ENCODE measurements at regions not wholly inside any gene's neighbourhood (a gene's known extent, or its start where the extent isn't known, plus 50 kb on each side); places are given as distances from the start of the nearest gene placed in this dataset.
"Not testable (repeated sequence)": the region's sequence is repeated elsewhere in the genome, so short reads cannot be mapped to it uniquely, and the experiment has no call there.

DNA sequence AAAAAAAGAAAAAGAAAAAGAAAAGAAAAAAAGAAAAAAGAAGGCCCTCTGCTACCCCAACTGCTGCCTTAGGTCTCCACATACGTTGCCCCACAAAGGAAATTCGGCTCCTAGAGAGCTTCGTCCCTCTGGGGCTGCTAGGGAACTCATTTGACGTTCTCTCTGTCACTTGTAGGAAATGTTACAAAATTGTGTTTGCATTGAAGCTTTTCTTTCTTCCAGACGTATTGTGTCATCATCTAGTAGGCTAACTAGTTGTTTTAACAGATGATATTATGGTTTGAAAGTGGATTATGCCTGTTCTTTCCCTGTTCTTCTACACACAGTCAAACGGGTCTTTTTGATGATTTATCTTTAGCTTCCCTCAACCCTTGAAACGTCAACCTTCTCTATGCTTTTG, 125.3 kb downstream of the BDH1 start:
- no peak for DNase-seq

GRCh38 chr3:197428952-197429351, 126.8 kb downstream of the BDH1 start:
- no peak for DNase-seq

GRCh38 chr3:197428117-197428801, 127.5 kb downstream of the BDH1 start:
- peak; percentile 74 for DNase-seq

DNA sequence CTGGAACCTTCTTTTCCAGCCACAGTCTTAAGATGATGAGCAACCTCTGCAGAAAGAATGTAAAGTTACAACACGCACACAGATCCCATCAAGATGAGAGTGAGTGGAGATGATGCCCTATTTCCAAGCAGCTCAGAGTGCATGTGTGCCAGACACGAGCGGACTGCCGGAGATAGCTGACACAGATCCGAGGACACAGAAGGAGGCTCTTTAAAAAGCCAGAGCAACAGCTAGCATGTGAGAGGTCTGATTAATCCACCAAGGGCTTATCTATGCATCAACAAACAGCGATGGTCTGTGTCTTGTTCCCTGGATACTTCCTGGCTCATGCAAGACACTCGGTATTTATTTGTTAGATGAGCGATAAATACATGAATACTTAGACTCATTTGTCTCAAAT, 128.6 kb upstream of the DLG1 start:
- DNase-seq, result no peak

- no peak for DNase-seq
Observed at GRCh38 chr3:197426121-197426566, 127.7 kb upstream of the DLG1 start.

DNA sequence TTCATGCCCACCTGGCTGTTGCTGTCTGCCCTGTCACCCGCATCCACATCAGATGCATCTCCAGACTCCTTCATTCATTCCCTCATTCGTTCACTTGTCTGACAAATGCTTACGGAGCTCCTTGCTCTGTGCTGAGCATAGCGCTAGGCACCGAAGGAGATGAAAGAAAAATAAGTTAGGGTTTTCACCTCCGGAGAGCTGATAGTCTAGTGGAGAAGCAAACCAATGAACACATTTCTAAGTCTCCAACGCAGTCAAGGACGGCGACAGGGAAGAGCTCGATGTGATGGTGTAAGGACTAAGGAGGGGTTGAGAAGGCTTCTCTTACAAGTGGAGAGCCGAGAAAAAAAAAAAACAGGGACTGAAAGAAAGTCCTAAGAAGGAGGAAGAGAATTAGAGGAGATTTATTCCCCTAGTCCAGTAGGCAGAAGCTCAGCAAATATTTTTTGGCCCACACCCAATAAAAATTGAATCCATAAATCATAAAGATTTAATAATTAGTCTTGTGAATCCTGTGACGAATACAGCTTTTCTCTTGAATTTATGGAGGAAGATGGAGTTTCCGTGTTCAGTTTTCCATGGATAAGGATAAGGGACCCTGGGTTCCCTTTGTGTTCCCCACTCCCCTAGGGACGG, 127.2 kb upstream of the DLG1 start:
- DNase-seq, result no peak

GRCh38 chr3:197424674-197425484, 126.5 kb upstream of the DLG1 start:
- DNase-seq, result no peak

DNA sequence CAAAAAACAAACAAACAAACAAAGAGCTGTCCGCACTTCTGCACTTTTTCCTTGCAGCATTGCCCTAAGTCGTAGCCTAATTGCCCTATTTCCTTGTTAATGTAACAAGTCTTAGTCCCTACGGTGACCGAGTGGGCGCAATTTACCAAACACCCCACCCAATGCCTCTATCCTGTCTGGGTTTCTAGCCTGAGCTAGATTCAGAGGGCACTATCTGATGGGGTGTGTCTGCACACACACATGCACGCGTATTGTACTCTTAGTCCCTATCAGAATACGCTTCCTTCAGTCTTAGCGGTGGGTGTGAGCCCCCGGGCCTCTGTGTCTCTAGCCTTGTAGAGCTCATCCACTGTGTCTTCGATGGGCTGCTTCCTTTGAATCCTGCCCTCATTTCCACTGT, 125.9 kb upstream of the DLG1 start:
- no peak for DNase-seq

GRCh38 chr3:197423376-197423775, 125.0 kb upstream of the DLG1 start:
- no peak for DNase-seq

- no peak for DNase-seq
Observed at GRCh38 chr3:197422506-197422905, 124.1 kb upstream of the DLG1 start.

GRCh38 chr3:197421021-197421420, 122.6 kb upstream of the DLG1 start:
- no peak for DNase-seq

GRCh38 chr3:197420566-197420965, 122.2 kb upstream of the DLG1 start:
- DNase-seq, result no peak

GRCh38 chr3:197420115-197420514, 121.7 kb upstream of the DLG1 start:
- no peak for DNase-seq

DNA sequence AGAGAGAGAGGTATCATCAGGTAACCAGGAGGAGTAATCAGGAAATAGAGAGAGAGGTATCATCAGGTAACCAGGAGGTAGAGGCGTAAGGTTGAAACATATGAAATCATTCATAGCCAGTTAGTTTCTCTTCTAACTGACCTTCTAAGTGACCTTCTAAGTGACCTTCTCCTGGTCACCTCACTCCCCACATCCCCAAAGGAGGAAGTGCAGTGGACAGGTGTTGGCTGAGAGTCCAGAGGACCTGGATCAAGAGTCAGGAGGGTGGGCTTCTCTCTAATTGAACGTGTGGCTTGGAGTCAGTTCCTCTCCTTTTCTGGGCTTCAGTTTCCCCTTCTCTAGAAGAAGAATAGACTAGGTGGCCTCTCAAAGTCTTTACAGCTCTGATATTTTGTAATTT, 121.3 kb upstream of the DLG1 start:
- no peak for DNase-seq

DNA sequence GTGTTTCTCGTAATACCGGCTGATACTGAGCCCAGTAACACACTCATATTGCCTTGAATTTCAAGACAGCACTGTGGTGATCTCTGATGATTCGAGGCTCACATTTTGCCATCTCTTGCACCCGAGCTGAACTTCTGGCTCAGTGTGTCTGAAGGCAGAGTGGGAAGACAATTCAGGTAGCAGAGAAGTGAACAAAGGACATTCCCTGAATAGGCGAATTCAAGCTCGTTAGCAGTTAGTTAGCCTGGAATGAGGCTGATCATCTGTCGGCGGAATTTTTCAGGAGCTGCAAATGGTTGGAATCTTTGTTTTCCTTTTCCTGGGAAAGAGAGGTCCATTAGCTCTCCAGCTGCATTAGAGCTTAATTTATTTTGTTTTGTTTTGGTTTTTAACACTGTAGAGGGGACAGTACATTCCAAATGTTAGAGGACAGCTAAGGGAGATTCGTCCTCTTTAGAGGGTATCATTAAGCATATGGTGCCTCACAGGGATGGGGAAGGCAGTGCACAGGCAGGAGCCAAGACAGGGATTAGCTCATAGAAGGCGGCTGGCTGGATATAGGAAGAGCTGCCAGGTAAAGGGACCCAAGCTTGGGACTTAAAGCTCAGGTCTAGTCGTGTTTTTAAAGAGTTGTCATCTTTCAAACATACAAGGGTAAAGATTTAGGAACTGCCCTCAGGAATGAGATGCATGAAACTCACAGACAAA, 119.7 kb upstream of the DLG1 start:
- DNase-seq, result no peak

- DNase-seq, result no peak
Observed at GRCh38 chr3:197417441-197417840, 119.0 kb upstream of the DLG1 start.

- DNase-seq, result not testable (repeated sequence)
Observed at GRCh38 chr3:197411899-197412298, 113.5 kb upstream of the DLG1 start.

- not testable (repeated sequence) for DNase-seq
Observed at GRCh38 chr3:197410170-197410569, 111.8 kb upstream of the DLG1 start.

- DNase-seq, result no peak
Observed at GRCh38 chr3:197408177-197408957, 110.0 kb upstream of the DLG1 start.

DNA sequence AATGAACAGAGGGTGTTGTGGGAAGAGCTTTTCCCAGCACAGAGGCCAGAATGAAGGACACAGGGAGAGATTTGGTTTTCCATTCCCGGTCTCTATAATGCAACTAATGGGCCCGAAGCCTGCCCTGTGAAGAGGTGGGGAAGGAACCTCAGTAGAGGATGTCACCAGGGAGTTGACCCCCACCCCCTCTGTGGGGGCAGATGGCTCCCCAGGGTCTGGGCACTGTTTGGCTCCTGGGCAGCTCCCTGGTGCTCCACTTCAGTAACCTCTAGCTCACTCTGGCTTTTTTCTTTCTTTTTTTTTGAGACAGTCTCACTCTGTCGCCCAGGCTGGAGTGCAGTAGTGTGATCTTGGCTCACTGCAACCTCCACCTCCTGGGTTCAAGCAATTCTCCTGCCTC, 109.1 kb upstream of the DLG1 start:
- no peak for DNase-seq

GRCh38 chr3:197407053-197407452, 108.6 kb upstream of the DLG1 start:
- no peak for DNase-seq

- no peak for DNase-seq
Observed at GRCh38 chr3:197406266-197406665, 107.9 kb upstream of the DLG1 start.

Data from activated effector memory CD4-positive, alpha-beta T cell treated with anti-CD3 and anti-CD28 coated beads, Interleukin-2, amount 50 U/mL, for 16 hours (primary cell).